GM18873 (cell line): ENCODE measurements at regions not wholly inside any gene's neighbourhood (a gene's known extent, or its start where the extent isn't known, plus 50 kb on each side); places are given as distances from the start of the nearest gene placed in this dataset.

Source experiments
- ATAC-seq: cut with Tn5 transposase; IDR thresholded peaks from one replicate; pipeline ENCODE4 v1.9.1; 2021; ENCODE audit warnings: mild to moderate bottlenecking, moderate library complexity, moderate number of reproducible peaks; ENCODE audit not compliant: unreplicated experiment, low FRiP score

GRCh38 chr1:55685560-55685959 is 470.4 kb upstream of the USP24 start:
- no peak for ATAC-seq

- no peak for ATAC-seq
Measured at GRCh38 chr1:55684131-55684650, 469.0 kb upstream of the USP24 start.

- no peak for ATAC-seq
Measured at GRCh38 chr1:55682198-55682597, 467.0 kb upstream of the USP24 start.

- no peak for ATAC-seq
Measured at GRCh38 chr1:55679971-55680370, 464.8 kb upstream of the USP24 start.

- no peak for ATAC-seq
Measured at GRCh38 chr1:55673416-55673815, 458.3 kb upstream of the USP24 start.

- no peak for ATAC-seq
Measured at GRCh38 chr1:55670331-55671082, 455.3 kb upstream of the USP24 start.

GRCh38 chr1:55669293-55669692 is 454.1 kb upstream of the USP24 start:
- no peak for ATAC-seq

- ATAC-seq, result no peak
Measured at GRCh38 chr1:55662875-55663274, 447.7 kb upstream of the USP24 start.

GRCh38 chr1:55658917-55659316 is 443.8 kb upstream of the USP24 start:
- ATAC-seq, result no peak

- no peak for ATAC-seq
Measured at GRCh38 chr1:55654750-55655149, 439.6 kb upstream of the USP24 start.

- ATAC-seq, result no peak
Measured at GRCh38 chr1:55654171-55654570, 439.0 kb upstream of the USP24 start.

- ATAC-seq, result no peak
Measured at GRCh38 chr1:55650444-55650843, 435.3 kb upstream of the USP24 start.

- no peak for ATAC-seq
Measured at GRCh38 chr1:55646181-55646580, 431.0 kb upstream of the USP24 start.

GRCh38 chr1:55645270-55645669 is 430.1 kb upstream of the USP24 start:
- ATAC-seq, result no peak

- ATAC-seq, result no peak
Measured at GRCh38 chr1:55641947-55642346, 426.8 kb upstream of the USP24 start.

GRCh38 chr1:55640708-55641473 is 425.7 kb upstream of the USP24 start:
- ATAC-seq, result no peak

GRCh38 chr1:55639526-55639925 is 424.4 kb upstream of the USP24 start:
- ATAC-seq, result no peak

GRCh38 chr1:55639051-55639450 is 423.9 kb upstream of the USP24 start:
- ATAC-seq, result no peak

- ATAC-seq, result no peak
Measured at GRCh38 chr1:55636696-55637095, 421.5 kb upstream of the USP24 start.

GRCh38 chr1:55635856-55636255 is 420.7 kb upstream of the USP24 start:
- ATAC-seq, result no peak

- no peak for ATAC-seq
Measured at GRCh38 chr1:55634516-55634915, 419.4 kb upstream of the USP24 start.

- no peak for ATAC-seq
Measured at GRCh38 chr1:55632906-55633305, 417.7 kb upstream of the USP24 start.
